Lung (tissue), 11 donors: ENCODE measurements at regions not wholly inside any gene's neighbourhood (a gene's known extent, or its start where the extent isn't known, plus 50 kb on each side); places are given as distances from the start of the nearest gene placed in this dataset.

Source experiments
- ATAC-seq: fragments of 200-7000 bp; cut with Tn5 transposase; one replicate; pipeline ENCODE4 v1.9.1; 2020; ENCODE audit warnings: moderate number of reproducible peaks; ENCODE audit not compliant: insufficient read depth, low FRiP score
- DNase-seq, 3 donors: peaks; one replicate each; pipeline ENCODE4 v3.0.0-alpha.2; 2013 to 2017
- H3K27ac ChIP-seq, 2 donors: one replicate each; pipeline ENCODE4 v1.5.1; 2013; ENCODE audit warnings: mild to moderate bottlenecking in 2 of 2, moderate library complexity in 2 of 2, control low read depth in 1 of 2, inconsistent platforms in 1 of 2, low read depth in 1 of 2, low read length in 1 of 2
- H3K27me3 ChIP-seq, 3 donors: one replicate each; pipeline ENCODE4 v1.5.1; 2013; ENCODE audit warnings: low read length in 2 of 3; ENCODE audit not compliant: control insufficient read depth in 3 of 3, insufficient read depth in 3 of 3
- H3K36me3 ChIP-seq, 4 donors: one replicate each; pipeline ENCODE4 v1.5.1; 2013; ENCODE audit warnings: low read length in 4 of 4, mild to moderate bottlenecking in 1 of 4, moderate library complexity in 1 of 4; ENCODE audit not compliant: control insufficient read depth in 4 of 4, insufficient read depth in 4 of 4
- H3K4me1 ChIP-seq, 5 donors: one replicate each; pipeline ENCODE4 v1.5.1; 2013; ENCODE audit warnings: low read length in 5 of 5, mild to moderate bottlenecking in 2 of 5, moderate library complexity in 1 of 5; ENCODE audit not compliant: control insufficient read depth in 5 of 5, insufficient read depth in 5 of 5
- H3K4me3 ChIP-seq: one replicate; pipeline ENCODE4 v1.5.1; 2013; ENCODE audit warnings: mild to moderate bottlenecking, control low read depth, moderate library complexity
- H3K9ac ChIP-seq, 2 donors: one replicate each; pipeline ENCODE4 v1.5.1; 2013; ENCODE audit warnings: low read length in 2 of 2, control low read depth in 1 of 2; ENCODE audit not compliant: insufficient read depth in 1 of 2
- H3K9me3 ChIP-seq, 4 donors: one replicate each; pipeline ENCODE4 v1.5.1; 2013; ENCODE audit warnings: low read length in 3 of 4, mild to moderate bottlenecking in 1 of 4, moderate library complexity in 1 of 4; ENCODE audit not compliant: control insufficient read depth in 4 of 4, insufficient read depth in 3 of 4
- WGBS, 2 donors: extraction: QIAGEN DNeasy Blood & Tissue Kit; methylation state at CpG; one replicate each; pipeline ENCODE4 v1.1.7; 2013; 5-methylcytosine and 5-hydroxymethylcytosine counted together
- TF ChIP-seq, protein P1 (sequence below): IDR thresholded peaks from 2 replicates; pipeline ENCODE4 v1.5.1; 2012; ENCODE audit warnings: mild to moderate bottlenecking; ENCODE audit errors: control extremely low read depth, extremely low read depth
- donor health status: control.
- donor health status: control.
- donor health status: Bipolar disorder and iron deficiency.
- donor health status: healthy.
- donor health status: DM: yes; HTN: yes; CAD: no.

- Histone ChIP-seq H3K36me3 (peaks cover 0 to 6% (median 2%) of the 10 kb centered on the region in 4 donors), H3K4me3 (no peak overlapping the region), H3K4me1 (no peaks in the 10 kb centered on the region), H3K9me3 (peaks cover 0 to 5% (median 0%) of the 10 kb centered on the region in 4 donors), H3K27me3 (no peaks in the 10 kb centered on the region), H3K27ac (no peak overlapping the region), H3K9ac (no peak overlapping the region)
- TF ChIP-seq, protein P1, sequence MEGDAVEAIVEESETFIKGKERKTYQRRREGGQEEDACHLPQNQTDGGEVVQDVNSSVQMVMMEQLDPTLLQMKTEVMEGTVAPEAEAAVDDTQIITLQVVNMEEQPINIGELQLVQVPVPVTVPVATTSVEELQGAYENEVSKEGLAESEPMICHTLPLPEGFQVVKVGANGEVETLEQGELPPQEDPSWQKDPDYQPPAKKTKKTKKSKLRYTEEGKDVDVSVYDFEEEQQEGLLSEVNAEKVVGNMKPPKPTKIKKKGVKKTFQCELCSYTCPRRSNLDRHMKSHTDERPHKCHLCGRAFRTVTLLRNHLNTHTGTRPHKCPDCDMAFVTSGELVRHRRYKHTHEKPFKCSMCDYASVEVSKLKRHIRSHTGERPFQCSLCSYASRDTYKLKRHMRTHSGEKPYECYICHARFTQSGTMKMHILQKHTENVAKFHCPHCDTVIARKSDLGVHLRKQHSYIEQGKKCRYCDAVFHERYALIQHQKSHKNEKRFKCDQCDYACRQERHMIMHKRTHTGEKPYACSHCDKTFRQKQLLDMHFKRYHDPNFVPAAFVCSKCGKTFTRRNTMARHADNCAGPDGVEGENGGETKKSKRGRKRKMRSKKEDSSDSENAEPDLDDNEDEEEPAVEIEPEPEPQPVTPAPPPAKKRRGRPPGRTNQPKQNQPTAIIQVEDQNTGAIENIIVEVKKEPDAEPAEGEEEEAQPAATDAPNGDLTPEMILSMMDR, result no peak
- DNase-seq, result no peak
- no peak for ATAC-seq
- WGBS, 2 donors, result 91 to 96% methylated on average over 9 of the region's 9 CpGs
Observed at GRCh38 chr16:72428681-72429376, 256.9 kb upstream of the PMFBP1 start.

GRCh38 chr16:72427783-72428331, 255.9 kb upstream of the PMFBP1 start:
- Histone ChIP-seq H3K4me3 (no peak overlapping the region), H3K9ac (no peak overlapping the region), H3K9me3 (peaks cover 0 to 5% (median 0%) of the 10 kb centered on the region in 4 donors), H3K4me1 (no peaks in the 10 kb centered on the region), H3K27me3 (no peaks in the 10 kb centered on the region), H3K27ac (no peak overlapping the region), H3K36me3 (peaks cover 0 to 6% (median 2%) of the 10 kb centered on the region in 4 donors)
- TF ChIP-seq, protein P1, result no peak
- ATAC-seq, result no peak
- DNase-seq, result no peak
- 90 to 95% methylated on average over 8 of the region's 8 CpGs for WGBS, 2 donors

DNA sequence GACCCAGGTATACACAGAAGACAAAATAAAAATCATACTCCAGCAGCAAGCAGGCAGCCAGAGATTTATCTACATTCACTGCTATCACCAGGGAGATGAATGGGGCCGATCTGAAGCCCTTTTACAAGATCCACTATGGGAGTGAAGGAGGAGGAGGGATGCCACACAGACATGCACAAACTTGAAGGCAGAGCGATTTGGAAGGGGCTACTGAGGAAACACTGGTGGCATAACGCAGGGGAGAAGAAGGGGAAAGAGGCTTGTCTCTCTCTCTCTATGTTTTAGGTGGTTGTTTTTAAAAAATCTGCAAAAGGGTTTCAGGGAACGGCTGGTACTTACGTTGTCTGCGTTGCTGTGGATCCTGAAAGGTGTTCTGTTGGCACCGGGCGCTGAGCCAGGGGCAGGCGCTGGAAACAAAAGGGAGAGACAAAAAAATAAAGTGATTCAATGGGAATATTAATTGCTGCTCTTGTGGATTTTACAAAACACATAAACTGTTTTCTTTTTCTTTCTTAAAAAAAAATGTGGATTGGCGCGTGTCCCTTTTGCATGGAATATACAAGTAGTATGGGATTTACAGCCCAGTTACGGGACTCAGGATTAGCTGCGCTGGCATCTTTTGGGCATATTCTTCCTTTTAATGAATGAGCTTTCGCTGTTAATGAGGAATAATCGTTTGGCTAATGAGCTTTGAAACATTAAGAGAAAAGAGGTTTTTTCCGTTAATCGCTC, 255.3 kb upstream of the PMFBP1 start:
- no peak for ATAC-seq
- Histone ChIP-seq H3K4me3 (no peak overlapping the region), H3K27me3 (no peaks in the 10 kb centered on the region), H3K9me3 (peaks cover 0 to 5% (median 0%) of the 10 kb centered on the region in 4 donors), H3K27ac (no peak overlapping the region), H3K9ac (no peak overlapping the region), H3K4me1 (no peaks in the 10 kb centered on the region), H3K36me3 (peaks cover 0 to 6% (median 2%) of the 10 kb centered on the region in 4 donors)
- no peak for DNase-seq
- TF ChIP-seq, protein P1, result no peak
- WGBS, 2 donors, result 94 to 98% methylated on average over 17 of the region's 17 CpGs
